NCI-H2107 treated with DMSO at 0.1 percent for 48 hours (cell line): ENCODE measurements at regions not wholly inside any gene's neighbourhood (a gene's known extent, or its start where the extent isn't known, plus 50 kb on each side); places are given as distances from the start of the nearest gene placed in this dataset.

Experiments
- DNase-seq: peaks from one replicate; lab custom pipeline; 2025; ENCODE audit not compliant: unreplicated experiment; lab: John Stamatoyannopoulos, UW

DNA sequence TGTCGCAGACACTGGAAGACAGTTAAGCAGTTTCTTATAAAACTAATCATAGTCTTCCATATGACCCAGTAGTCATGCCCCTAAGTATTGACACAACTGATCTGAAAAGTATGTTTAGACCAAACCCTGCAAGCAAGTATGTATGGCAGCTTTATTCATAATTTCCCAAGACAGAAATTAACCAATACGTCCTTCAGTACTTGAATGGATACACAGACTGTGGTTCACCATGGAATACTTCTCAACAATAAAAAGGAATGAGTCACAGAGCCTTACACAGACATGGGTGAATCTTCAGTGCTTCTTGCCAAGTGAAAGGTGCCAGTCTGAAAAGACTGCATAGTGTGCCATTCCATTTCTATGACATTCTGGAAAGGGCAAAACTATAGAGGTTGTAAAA is 50.2 kb upstream of the AKR1E2 start:
- DNase-seq: no peak

DNA sequence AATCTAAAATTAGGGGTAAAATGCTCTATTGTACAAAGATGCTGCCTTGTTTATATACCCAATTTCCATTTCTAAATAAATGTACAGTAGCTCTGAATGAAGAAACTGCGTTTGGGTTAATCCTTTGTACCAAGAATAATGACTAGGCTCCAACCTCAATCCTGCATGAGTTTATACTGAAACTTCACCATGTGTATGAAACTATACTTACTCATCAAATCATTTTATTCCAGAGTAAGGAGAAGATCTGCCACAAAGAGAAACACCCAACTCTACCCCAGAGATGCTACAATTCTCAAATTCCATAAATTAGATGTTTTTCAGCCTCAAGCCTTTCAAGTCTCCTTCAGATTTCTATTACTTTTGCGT is 53.8 kb upstream of the AKR1E2 start:
- no peak for DNase-seq

DNA sequence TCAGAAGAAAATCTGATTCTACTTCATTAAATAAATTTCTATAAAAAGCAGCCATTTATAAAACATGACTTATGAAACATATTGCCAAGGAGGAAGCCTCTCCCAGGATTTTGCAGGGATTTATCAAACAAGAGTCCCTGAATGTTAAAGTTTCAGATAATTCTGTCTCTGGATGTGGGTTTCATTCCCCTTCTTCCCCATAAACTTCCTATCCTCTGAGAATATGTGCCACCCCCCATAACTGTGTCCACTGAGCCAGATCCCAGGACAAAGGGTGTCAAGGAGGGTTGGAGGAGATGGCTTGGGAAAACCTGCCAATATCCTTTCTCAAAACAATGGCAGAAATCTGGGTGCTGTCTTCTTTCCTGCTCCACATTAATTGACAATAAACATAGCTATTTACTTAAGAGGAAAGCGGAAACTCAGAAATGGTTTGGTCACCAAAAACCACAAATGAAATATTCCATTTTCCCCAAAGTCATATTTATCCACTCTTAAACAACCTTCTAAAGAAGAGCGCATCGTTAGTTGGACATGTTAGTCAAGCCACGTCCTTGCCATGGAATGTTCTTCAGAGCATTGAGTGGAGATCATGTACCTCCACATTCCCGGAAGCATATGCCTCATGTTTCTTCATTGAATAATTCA is 54.3 kb upstream of the AKR1E2 start:
- no peak for DNase-seq

DNA sequence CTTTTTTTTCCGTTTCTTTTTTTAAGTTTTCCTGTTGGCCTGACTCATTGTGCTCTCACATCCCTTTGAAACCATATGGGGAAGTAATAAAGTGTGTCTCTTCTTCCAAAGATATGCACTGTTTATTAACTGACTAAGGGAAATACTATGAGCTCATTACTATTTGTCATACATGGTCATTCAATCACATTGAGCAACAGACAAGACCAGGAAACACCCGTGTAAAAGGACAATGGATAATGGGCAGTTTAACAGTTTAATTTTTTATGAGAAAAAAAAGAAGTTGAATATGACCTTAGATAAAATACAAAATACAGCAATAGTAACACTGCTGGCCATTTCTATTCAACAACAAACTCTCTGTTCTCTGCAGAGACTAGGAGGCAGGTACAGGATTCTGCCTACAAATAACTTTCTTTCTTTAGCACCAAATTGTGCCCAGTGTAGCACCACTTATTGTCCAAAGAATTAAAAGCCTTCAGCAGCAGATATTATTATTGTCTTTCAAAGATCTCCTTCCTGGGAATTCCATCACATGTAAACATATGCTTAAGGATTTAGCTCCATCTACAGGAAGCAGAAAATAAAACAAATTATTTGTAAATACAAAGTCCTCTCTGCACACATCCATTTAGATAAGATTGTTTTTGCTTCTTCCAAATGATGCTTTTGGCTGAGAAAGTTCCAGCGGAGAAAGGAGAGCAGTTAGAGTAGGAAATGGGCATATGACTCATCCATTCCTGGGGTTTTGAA is 55.0 kb upstream of the AKR1E2 start:
- no peak for DNase-seq

DNA sequence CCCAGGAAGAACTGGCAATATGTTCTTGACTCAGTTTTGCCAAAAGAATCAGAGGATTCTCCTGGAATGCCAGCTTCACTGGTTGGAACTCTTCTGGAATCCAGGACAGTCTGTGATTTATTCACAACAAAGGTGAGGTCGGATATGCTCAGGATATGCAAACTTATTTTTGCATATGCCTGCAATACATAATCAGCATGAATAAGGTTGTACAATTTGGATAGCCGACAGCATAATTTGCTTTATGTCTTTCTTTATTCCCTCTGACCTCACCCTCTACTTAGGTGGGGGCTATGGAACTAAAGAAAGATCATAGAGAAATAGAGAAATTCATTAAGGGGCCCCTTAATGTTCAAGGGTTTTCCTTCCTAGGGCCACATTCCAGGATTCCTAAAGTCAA is 57.6 kb upstream of the AKR1E2 start:
- DNase-seq: no peak

DNA sequence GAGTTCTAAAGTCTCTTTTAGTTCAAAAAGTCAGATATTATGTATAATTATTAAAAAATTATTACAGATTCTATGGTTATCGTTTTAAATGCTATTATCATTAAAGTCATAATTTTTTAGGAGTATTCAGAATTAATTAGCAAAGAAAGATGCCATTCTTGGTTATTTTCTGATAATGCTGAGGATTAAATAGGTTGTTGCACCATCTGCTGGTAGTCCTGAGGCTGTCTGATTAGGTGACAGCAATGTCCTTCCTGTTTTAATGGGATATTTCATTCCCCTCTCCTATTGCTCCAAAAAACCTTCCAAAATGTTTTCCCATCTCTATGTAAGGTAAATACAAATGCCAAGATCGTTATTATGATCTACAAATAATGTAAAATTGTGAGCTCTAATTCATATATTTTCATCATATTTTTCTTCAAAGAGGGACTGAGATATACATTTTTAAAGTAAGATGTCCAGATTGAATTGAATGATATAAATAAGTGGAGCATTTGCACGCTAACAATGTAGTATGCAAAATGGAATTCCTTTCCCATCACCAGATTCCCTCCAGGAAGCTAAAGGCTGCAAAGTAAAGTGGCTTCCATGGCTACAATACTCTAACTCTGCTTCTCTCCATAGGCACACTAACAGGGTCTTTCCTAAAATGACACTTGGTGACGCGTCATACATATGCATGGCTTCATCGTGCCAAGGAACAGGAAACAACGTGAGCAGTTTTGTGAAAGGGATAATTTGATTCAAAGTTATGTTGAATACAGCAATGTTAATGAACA is 58.8 kb upstream of the AKR1E2 start:
- DNase-seq: peak; percentile 42

DNA sequence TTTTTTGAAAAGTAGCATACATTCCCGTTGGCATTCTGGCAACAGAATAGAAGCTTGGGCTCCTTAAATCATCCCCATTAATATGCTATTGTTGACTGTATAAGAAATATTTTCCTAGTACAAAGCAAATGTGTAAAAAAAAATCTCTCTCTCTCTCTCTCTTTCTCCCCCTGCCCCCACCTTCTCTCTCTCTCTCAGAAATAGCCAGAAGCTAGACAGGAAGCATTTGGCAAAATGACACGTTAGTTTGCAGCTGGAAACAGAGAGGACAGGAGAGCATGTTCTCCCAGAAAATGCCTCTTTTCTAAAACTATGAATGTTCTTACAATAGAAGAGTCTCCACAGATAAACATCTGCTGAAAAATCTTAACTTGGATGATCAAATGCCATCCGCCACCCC is 59.6 kb upstream of the AKR1E2 start:
- no peak for DNase-seq

DNA sequence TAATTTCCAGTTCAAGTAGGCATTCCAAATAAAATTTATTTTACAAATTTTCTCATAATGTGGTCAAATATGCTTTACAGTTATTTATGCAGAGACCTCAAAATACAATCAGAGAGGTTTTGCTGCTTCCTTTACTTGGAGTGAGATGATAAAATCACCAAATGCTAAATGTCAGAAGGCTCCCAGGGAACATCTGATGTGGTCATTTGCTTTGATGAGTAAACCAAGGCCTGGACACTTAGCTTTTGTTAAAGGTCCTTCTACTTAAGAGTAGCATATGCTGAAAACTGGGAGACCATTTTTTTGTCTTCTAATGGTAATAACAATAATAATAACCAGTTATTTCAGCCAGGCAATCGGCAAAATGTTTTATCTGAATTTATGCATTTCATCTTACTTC is 60.6 kb upstream of the AKR1E2 start:
- DNase-seq: no peak

DNA sequence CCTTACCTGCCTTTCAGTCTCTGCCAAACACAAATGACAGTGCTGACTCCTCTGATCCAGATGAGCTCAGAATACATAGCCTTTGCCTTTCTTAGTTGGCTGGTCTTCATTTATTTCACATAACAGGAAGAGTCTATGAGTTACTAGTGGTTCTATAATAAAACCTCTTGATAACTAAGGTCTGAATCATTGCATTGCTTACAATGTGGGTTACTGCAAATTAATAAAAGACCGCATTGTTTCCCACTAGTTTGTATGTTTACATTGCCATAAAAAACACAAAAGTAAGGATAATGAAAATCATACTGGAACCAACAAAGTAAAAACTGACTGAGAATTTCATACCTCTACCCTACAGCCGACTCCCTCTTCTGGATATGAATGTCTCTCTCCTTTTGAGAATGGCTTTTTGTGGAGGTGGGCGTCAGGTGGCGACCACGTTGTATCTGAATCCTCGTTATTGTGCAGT is 62.0 kb upstream of the AKR1E2 start:
- no peak for DNase-seq

DNA sequence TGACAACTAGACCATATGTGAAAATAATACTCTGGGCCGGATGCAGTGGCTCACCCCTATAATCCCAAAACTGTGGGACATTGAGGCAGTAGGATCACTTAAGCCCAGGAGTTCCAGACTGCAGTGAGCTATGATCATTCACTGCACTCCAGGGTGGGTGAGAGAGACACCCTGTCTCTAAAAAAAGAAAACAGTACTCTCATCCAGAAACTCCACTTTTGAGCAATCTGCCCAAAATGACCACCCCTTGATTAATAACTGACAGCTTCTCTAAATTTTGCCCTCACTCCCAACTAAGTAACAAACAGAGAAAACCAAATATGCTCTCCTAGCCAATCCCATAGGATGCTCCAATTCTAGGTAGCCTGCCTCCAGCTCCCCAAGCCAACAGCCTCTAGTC is 62.5 kb upstream of the AKR1E2 start:
- DNase-seq: no peak

DNA sequence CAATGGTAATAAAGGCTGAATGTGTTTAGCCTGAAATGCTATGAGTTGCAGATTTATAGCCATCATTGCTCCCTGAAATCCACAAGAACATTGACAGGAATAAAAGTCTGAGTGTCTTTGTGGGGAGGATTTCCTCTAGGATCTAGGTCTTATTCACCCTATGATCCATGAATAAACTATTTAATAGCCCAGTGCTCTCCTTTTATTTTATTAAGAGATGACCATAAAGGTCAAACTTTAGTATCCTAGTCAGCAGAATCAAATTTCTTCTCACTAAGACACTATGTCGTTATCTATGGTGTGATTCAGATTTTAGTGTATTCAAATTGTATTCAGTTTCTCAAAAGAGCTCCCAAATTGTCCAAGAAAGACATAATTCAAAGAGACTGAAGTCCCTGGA is 67.8 kb upstream of the AKR1E2 start:
- DNase-seq: no peak

DNA sequence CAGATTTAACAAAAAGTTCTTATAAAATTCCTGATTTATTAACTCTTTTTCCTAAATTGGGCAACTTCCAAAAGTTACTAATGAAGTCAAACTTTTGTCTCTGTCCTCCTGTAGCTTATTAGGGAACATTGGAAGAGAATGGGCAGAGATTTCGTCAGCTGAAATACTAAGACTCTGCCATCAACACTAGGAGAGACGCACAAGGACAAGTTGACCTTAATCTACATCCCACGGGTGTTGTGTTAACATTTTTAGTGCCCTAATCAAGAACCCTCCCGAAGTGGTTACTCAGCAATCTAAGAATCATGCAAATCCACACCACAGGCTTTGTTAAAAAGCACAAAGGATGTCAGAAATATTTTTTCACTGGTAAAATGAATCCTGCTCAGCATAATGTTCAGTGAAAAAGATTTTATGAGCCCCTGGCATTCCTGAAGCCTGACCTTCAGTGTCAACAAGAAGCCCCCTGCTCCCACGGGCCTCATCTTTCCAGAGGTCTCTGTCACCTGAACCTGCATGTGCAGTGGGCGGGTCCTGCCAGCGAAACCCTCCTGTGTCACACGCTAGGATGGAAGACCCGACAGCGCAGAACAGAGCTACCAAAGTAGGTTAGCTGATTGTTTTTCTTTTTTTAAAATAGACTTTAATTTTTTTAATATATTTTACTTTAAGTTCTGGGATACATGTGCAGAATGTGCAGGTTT is 70.6 kb upstream of the AKR1E2 start:
- no peak for DNase-seq

DNA sequence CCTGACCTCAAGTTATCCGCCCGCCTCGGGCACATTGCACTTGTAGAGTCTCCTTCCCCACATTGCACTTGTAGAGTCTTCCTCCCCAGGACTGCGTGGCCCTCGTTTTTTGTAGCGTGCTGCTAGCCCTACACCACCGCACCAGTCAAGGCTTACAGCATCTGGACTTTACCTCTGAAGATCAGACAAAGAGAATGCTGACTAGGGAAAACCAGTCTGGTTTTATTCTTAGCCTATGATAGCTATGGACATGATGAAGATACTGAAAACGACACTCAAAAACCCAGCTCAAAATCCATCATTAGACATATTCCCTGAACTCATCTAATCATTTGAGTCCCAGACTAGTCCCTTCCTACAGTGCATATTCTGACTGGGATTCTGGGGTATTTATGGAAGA is 71.9 kb upstream of the AKR1E2 start:
- DNase-seq: no peak

DNA sequence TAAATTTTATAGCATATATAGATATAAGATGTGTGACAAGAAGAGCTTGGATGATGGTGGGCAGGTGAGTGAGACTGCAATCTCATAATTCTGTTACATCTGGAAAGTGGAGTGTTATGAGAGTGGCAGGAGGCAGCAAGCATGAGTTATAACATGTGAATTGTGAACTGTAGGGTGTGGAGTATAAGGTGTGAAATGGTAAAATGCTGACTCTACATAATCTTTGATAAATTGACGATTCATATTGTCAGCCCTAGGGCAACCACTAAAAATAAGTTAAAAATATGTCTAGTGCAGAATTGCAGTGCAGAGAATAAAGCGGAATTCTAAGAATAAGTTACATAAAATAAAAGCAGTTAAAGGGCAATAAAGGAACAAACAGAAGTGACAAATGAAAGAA is 74.8 kb upstream of the AKR1E2 start:
- no peak for DNase-seq

DNA sequence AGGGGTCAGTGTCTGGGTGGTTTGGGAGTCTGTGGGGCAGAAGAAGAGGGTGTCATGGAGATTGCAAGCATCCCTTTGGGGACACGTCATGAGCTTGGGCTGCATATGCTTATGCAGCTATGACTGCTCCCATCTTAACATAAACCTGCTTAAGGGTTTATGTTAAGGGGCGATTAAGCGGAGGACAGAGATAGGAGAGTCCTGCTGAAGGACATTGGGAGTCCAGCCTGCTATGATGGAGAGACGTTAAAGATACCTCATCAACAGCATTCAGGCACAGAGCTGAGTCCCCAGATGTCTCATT is 76.8 kb upstream of the AKR1E2 start:
- DNase-seq: no peak

DNA sequence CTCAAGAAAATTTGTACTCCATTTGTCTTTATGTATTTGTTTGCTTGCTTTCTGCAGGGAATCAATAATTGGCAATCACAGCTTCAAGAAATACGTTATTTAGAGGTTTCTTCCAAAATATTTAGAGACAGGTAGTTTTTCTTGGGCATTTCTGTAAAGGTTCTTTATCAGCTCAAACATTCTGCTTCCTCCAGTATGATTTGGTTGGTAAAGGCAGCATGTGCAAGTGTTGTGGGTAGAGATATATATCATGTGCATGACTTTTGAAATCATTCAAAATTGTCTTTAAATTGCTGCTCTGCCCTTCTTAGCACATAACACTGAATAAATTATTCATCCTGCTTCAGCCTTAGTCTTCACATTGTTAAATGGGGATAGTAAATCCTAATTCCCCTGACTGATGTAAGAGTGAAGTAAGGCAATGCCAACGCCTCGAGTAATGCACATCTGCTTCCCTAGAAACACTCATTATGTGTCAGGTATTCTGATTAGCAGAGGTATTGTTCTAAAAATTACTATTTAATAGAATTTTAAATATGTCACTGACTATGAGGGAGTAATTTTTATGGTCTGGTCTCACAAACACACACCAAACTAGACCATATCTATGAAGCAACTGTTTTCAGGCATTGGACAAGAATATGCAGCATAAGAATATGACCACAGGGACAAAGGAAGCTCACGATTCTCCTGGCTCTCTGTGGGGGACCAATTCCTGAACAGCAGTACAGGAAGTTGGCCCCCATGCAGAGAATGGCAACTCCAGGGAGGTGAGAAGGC is 77.3 kb upstream of the AKR1E2 start:
- no peak for DNase-seq

DNA sequence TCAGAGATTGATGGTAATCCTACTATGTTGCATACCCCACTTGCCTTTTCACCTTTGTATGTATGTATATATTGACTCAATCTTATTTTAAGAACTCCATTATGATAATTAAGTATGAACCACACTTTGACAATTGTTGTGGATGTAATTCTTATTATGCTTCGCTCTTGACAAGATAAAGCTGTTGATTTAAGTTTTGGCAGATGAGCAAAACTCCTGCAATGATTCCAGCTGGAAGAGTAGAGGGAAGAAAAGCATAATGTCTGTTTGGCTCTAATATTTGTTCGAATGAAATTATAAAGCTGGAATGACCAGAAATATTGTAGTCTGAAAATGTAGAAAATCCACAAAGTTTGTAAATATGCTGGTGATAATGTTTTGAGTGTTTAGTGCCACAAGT is 83.8 kb upstream of the AKR1E2 start:
- DNase-seq: no peak

DNA sequence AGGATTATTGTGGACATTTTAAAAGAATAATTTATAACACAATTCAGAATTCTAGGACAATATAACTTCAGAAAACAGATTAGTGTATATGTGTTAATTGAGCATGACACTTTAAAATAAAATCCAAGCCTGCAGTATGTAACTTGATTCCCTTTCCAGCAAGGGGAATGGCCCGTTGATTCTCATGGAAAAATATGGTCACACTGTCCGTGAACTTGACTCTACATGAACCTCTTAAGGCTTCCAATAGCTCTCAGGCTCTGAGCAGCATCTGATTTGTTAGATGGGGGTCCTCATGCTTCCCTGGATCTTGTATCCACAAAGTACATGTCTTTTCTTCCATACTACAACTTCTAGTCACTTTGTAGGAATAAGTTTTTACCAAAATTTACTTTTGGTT is 85.5 kb upstream of the AKR1E2 start:
- DNase-seq: no peak

DNA sequence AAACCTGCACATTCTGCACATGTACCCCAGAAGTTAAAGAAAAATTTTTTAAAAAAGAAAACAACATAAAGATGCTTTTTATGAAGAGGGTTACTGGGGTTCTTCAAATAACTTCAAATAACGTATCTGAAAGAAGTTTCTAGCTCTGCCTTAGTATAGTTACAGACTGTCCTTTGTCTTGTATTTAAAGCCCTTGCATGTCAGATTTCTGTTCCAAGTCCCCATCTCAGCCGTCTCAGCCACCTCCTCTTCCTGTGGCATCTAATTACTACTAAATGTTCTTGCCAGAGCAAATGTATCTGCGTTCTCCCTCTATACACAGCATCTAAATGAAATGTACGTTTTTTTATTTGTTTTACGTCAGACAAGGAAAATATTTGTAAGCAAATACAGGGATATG is 89.4 kb upstream of the AKR1E2 start:
- no peak for DNase-seq

DNA sequence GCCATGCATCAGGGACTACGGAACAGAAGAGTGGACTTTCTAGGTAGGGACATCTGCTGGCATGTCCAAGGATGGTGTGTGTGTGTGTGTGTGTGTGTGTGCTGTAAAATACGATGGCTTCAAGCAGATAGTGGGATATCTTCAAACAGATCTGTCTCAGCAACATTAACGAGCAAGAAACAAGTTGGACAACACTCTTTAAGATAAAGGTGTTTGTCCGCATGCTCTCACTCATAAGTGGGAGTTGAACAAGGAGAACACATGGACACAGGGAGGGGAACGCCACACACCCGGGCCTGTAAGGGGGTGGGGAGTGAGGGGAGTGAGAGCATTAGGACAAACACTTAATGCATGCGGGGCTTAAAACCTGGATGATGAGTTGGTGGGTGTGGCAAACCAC is 89.8 kb upstream of the AKR1E2 start:
- DNase-seq: no peak

DNA sequence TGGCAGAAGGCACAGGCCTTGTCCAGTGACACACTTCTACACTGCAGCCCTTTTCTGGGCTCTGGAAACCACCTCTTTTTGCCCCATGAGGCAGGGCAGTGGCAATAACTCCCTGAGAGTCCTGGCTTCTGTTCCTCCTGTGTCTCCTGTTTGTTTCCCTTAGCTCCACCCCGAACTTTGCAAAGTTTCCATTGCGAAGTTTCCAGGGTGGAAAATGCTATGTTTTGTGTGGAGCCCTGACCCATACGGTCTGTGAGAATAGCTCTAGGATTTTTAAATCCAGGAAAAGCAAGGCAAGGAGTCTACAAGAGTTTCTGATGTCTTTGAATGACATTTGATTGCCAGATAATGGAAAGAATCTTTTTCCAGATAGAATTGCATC is 92.2 kb upstream of the AKR1E2 start:
- DNase-seq: no peak
